Kidney epithelial cell (primary cell): ENCODE measurements at regions not wholly inside any gene's neighbourhood (a gene's known extent, or its start where the extent isn't known, plus 50 kb on each side); places are given as distances from the start of the nearest gene placed in this dataset.

Experiments used
- DNase-seq: peaks from one replicate; pipeline ENCODE4 v3.0.0-alpha.2; 2010; ENCODE audit warnings: low read depth
- H3K27me3 ChIP-seq: 2 replicates; pipeline ENCODE4 v1.6.0; 2011; ENCODE audit warnings: low read length; ENCODE audit not compliant: control insufficient read depth, insufficient read depth
- H3K36me3 ChIP-seq: 2 replicates; pipeline ENCODE4 v1.5.1; 2011; ENCODE audit warnings: low read length; ENCODE audit not compliant: control insufficient read depth, insufficient read depth
- H3K4me3 ChIP-seq: 2 replicates; pipeline ENCODE4 v1.5.1; 2011; ENCODE audit warnings: low read depth, mild to moderate bottlenecking, control low read depth, low read length
- TF ChIP-seq, protein P1 (sequence below): IDR thresholded peaks from 2 replicates; pipeline ENCODE4 v1.5.1; 2011; ENCODE audit warnings: mild to moderate bottlenecking, moderate library complexity, low read length, control low read depth, inconsistent platforms; ENCODE audit not compliant: insufficient read depth, poor library complexity, severe bottlenecking

GRCh38 chr22:22742641-22743040 is 98.2 kb downstream of the GGTLC2 start:
- H3K27me3 ChIP-seq = peaks cover 12% of the 10 kb centered on the region
- TF ChIP-seq, protein P1, sequence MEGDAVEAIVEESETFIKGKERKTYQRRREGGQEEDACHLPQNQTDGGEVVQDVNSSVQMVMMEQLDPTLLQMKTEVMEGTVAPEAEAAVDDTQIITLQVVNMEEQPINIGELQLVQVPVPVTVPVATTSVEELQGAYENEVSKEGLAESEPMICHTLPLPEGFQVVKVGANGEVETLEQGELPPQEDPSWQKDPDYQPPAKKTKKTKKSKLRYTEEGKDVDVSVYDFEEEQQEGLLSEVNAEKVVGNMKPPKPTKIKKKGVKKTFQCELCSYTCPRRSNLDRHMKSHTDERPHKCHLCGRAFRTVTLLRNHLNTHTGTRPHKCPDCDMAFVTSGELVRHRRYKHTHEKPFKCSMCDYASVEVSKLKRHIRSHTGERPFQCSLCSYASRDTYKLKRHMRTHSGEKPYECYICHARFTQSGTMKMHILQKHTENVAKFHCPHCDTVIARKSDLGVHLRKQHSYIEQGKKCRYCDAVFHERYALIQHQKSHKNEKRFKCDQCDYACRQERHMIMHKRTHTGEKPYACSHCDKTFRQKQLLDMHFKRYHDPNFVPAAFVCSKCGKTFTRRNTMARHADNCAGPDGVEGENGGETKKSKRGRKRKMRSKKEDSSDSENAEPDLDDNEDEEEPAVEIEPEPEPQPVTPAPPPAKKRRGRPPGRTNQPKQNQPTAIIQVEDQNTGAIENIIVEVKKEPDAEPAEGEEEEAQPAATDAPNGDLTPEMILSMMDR = no peak
- DNase-seq = no peak

GRCh38 chr22:22743128-22743760 is 98.8 kb downstream of the GGTLC2 start:
- TF ChIP-seq, protein P1 = no peak
- H3K36me3 ChIP-seq = no peaks in the 10 kb centered on the region
- peaks cover 12% of the 10 kb centered on the region for H3K27me3 ChIP-seq
- no peak for DNase-seq
- H3K4me3 ChIP-seq = no peak overlapping the region

More at GRCh38 chr22:22742641-22743040, 98.2 kb downstream of the GGTLC2 start:
- Histone ChIP-seq H3K36me3 (no peaks in the 10 kb centered on the region), H3K4me3 (no peak overlapping the region)

DNA sequence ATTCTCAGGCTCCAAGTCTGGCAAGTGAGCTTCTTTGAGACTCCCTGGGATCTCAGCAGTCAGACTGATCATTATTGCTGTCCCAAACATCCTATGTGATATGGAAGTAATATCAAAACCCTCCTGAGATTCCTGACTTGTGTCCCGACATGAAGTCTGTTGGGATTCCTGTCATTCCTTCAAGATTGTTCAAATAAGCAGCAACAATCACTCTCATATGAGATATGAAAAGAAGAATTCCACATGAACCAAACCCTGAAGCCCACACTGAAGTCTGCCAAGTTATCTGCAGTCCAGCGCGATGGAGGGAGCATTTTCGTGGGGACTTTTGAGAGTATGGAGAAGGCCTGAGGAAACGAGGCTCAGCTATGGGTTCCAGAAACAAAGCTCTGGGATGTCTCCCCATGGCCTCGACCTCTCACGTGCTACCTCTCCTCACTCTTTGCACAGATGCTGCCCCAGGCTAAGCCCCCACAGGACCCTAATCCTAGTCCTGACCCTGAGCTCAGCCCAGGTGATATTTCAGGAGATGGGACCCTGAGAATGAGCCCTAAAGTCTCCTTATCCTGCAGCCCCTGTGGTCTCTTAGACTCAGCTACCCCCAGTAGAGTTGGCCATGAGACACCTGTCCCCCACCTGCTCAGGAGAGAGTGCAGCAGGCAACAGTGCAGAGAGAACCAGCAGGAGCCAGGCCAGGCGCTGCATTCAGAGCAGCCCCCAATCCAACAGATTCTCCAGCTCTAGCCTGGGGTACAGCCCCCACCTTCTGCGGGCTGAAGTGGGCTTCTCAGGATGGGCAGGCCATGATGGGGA is 100.2 kb downstream of the GGTLC2 start:
- Histone ChIP-seq H3K27me3 (peaks cover 4% of the 10 kb centered on the region), H3K36me3 (no peaks in the 10 kb centered on the region), H3K4me3 (no peak overlapping the region)
- TF ChIP-seq, protein P1 = no peak
- no peak for DNase-seq

DNA sequence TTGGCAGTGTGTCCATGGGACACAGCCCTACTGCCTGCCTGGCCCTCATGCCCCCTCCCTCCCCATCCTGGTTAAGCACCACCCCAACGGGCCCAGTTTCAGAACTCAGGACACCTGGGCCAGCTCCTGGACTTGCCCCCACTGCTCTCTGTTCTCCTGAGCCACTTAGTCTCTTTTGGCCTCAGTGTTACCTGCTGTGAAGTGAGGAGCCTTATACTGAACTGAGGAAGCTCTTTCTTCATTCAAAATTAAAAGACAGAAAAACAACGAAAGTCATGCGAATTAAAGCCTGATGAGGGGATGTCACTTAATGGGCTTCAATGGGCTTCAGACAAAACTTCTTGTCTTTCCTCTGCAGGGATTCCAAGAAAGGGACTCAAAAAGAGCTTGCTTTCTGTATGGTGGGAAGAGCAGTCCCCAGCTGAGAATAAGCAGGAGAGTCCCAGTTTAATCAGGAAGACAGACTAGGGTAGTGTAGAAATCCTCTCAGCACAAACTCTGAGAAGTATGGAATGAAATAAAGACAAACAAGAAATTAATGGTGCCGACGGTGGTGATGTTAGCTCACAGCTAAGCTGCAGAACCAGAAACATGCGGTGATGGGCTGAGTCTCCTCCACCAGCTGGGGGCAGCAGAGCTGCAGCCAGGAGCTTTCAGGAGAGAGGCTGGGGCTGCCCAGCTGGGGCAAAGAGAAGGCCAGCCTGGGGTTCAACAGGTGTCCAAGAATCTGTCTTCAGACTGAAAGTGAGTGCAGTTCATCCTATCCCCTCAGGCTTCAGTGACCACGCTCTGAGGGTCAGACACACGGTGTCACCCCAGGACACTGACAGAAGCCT is 101.0 kb downstream of the GGTLC2 start:
- Histone ChIP-seq H3K27me3 (peaks cover 4% of the 10 kb centered on the region), H3K36me3 (no peaks in the 10 kb centered on the region), H3K4me3 (no peak overlapping the region)
- DNase-seq = no peak
- TF ChIP-seq, protein P1 = peak; percentile 87

- no peak for DNase-seq
- Histone ChIP-seq H3K4me3 (no peak overlapping the region), H3K27me3 (peaks cover 4% of the 10 kb centered on the region), H3K36me3 (no peaks in the 10 kb centered on the region)
- TF ChIP-seq, protein P1 = no peak
Measured at GRCh38 chr22:22746061-22746962, 101.9 kb downstream of the GGTLC2 start.
